DMS 273 (cell line): ENCODE measurements at regions not wholly inside any gene's neighbourhood (a gene's known extent, or its start where the extent isn't known, plus 50 kb on each side); places are given as distances from the start of the nearest gene placed in this dataset.

Experiments used
- DNase-seq: peaks from one replicate; lab custom pipeline; 2025; ENCODE audit not compliant: unreplicated experiment; lab: John Stamatoyannopoulos, UW

DNA sequence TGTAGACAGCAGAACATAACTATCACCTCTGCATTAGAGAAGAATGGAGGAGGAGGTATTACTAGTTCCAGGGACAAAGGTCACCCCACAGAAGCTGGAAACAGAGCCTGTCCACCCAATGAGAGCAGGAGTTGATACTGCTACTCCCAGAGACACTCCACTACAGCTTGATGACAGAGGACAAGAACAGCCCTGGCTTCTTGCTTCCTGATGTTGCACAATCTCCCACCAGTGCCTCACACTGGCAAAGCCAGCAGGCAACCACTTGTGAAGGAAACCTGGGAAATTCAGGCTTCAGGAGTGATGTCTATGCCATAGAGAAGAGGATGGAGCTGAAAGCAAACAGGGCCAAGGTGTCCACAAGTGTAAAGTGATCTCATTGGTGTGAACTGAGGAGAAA is 78.0 kb upstream of the POU1F1 start:
- DNase-seq, result no peak

DNA sequence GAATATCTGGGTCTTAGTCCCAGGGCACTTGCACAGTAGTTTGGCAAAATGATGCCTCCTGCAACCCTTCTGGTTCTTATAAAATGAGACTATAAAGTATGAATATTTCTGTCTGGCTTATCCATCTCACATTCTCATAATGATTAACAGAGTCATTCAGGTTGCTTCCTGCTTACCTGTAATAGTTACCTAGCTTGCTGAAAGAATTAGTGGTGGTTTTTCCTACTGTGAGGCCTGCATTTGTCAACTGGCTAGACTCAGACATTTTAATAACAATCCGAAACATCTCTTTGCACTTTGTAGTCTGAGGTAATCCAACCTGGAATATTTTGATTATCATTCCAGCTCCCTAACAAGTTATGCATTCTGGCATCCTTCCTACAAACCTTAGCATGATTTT is 75.6 kb upstream of the POU1F1 start:
- DNase-seq, result no peak

DNA sequence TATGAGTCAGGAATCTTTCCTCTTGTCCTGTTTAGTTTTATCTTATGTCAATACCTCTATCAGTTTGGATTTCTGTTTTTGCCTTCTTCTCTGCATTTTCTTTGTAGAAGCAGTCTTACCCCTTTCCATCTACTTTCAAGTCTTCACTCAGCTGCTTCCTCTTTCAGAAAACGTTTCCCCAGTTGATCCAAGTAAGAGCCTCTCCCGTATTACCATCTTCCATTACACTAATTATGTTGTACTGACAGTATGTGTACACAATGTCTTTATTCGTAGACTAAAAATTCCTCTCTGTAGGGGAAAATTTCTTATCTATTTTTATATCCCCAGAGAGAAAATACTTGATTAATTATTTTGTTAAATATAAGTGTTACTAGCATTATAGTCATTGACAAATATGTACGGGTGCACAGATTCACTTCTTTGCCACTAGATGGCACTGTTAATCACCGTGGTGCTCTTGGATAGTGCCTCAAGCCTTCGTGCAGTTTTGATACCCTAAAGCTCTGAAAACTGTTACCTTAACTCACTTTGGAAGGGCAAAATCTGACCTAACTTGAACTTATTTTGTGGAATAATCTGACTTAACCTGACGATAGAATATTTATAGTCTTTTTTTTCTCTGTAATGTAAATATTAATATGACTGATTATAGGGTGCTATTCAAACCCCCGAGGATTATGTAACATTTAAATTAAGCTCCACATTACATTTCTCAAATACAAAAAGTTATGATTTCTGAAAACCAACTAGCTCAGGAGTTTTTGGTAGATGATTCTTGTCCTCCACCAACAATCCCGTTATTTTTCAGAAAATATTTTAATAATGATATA is 74.2 kb upstream of the POU1F1 start:
- DNase-seq, result peak; percentile 65

DNA sequence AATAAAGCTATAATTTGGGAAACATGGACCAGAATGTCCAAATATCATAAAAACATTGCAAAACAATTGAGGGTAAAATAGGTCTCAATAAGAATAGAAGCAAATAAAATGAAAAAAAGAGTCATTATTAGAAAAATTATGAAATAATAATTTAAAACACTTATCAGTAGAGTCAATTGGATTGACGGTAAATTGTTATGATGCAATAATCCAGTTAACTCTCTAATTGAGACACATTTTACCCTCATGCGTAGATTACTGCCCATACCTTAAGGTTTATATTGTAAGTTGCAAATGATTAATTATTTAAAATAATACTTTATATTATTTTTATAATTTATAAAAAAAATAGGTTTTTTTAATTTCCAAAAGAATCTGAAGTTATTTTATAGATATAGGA is 73.4 kb upstream of the POU1F1 start:
- no peak for DNase-seq

DNA sequence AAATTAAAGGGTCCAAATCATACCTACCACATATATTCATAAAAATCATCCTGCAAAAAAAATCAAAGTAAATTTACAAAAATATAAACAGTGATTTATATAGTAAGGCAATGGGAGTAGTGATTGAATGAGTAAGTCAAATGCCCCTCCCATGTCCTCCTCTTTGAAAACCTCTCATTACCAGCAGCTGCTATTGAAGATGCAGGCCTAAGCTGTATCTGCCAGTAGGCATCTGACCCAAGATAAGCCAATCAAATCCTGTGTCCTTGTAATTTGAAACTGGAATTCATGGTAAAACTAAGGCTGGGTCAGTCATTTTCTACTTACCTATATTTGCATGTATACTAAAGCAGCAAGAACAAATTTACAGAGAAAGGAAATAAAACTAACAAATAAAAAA is 60.4 kb upstream of the POU1F1 start:
- DNase-seq, result no peak

DNA sequence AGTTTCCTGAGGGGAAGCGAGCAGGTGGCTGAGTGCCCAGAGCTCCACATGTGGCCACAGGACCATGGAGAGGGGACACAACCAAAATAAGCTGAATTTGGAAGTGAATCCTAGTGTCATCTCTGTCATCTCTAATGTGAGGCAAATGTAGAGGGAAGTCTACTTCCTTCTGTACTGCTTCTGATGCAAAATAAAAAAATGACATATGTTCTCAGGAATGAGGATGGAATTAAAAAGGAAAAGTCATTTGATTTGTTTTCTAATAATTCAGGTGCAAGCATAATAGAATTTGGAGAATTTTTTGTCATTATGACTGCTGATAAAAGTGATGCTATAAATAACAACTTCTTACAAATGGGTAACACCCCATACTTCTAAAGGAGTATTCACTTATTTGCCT is 59.5 kb upstream of the POU1F1 start:
- DNase-seq, result no peak

DNA sequence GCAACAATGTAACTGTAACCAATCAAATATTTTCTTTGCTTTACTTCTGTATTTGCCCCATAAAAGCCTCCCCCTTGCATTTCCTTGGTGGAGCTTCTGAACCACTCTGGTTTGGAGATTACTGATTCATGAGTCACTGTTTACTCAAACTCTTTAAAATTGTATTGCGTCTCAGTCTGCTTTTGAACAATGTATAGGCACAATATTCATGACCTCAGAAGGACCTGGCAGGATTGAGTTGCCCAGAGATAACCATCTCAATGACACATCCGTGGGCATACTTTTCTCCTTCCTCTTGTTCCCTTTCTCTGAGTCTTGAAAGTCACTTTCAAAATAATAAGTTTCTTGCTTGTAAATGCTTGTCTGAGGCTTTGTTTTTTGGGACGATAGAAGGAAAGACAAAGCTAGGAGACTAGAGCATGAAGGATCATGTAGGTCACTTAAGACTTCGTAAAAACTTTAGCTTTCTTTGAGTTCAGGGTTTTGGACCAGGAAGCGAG is 57.1 kb upstream of the POU1F1 start:
- no peak for DNase-seq

DNA sequence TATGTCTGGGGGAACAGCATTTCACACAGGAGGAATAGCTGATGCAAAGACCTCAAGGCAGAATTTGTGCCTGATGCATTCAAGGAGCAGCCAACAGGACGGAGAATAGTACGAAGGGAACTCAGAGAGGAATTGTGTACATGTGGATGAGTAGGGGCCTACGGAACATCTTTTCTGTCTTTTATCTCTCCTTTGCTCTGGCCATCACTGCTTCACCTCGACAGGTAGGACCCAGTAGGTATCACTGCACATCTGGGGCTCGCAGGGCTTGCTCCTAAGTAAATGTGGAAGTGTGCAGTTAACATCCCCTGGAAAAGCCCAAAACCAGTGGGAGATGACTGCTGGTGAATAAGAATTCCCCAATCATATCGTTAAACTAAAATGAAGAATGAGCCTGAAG is 56.4 kb upstream of the POU1F1 start:
- no peak for DNase-seq

DNA sequence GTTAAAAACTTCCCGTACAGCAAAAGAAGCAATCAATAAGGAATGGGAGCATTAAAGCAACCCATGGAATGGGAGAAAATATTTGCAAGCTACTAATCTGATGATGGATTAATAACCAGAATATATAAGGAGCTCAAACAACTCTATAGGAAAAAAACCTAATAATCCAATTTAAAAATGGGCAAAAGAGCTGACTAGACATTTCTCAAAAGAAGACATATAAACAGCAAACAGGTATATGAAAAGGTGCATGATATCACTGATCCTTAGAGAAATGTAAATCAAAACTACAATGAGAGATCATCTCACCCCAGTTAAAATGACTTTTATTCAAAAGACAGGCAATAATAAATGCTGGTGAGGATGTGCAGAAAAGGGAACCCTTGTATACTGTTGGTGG is 52.7 kb upstream of the POU1F1 start:
- no peak for DNase-seq
